ENCODE measurements at regions not wholly inside any gene's neighbourhood (a gene's known extent, or its start where the extent isn't known, plus 50 kb on each side); places are given as distances from the start of the nearest gene placed in this dataset.

- TF ChIP-seq POLR2A (IDR thresholded peaks at IDR 0.05) (no peak), CTCF (IDR thresholded peaks at IDR 0.05) (no peak)
- no peak overlapping the region for H3K27ac ChIP-seq
- H3K27me3 ChIP-seq, result no peaks in the 10 kb centered on the region
- DNase-seq (no peak), ATAC-seq (no peak)
- no peaks in the 10 kb centered on the region for H3K4me1 ChIP-seq
- 82 to 85% methylated on average over 5 of the region's 5 CpGs for WGBS, 2 donors
- no peaks in the 10 kb centered on the region for H3K9me3 ChIP-seq
- no peaks in the 10 kb centered on the region for H3K36me3 ChIP-seq (replicated peaks in 1 of 2; ENCODE audit: insufficient read depth in 1 of 2, low read depth in 2 of 2)
- intact Hi-C loops (cut with DNase I), result no loop called here
- H3K4me3 ChIP-seq, result no peak overlapping the region
Observed at GRCh38 chr10:113232928-113233511, 283.0 kb downstream of the TCF7L2 start.

DNA sequence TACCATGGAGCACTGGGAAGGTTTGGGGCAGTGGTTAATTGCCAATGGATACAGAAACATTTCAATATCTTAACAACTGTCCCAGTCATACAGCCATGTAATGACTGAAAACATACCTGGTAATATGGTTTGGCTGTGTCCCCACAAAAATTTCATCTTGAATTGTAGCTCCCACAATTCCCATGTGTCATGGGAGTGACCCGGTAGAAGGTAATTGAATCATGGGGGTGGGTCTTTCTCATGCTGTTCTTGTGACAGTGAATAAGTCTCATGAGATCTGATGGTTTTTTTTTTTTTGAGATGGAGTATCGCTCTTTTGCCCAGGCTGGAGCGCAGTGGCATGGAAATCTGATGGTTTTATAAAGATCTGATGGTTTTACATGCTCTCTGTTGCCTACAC lies 284.4 kb downstream of the TCF7L2 start:
- no peak for ATAC-seq
- 92 to 94% methylated on average over 3 of the region's 3 CpGs for WGBS, 2 donors
- intact Hi-C loops (cut with DNase I), result no loop called here

GRCh38 chr10:113235508-113235907 lies 285.5 kb downstream of the TCF7L2 start:
- ATAC-seq (no peak), DNase-seq (peak in 1 of 4 donors; percentile 22)
- intact Hi-C loops (cut with DNase I), result no loop called here
- H3K36me3 ChIP-seq (replicated peaks in 1 of 2; ENCODE audit: insufficient read depth in 1 of 2, low read depth in 2 of 2), result no peaks in the 10 kb centered on the region
- no peak overlapping the region for H3K27ac ChIP-seq
- H3K9me3 ChIP-seq, result no peaks in the 10 kb centered on the region
- 83 to 98% methylated on average over 3 to 4 of the region's 4 CpGs for WGBS, 2 donors
- no peak for TF ChIP-seq CTCF (IDR thresholded peaks at IDR 0.05)
- no peak for TF ChIP-seq POLR2A (IDR thresholded peaks at IDR 0.05)
- H3K4me1 ChIP-seq, result no peaks in the 10 kb centered on the region
- no peak overlapping the region for H3K4me3 ChIP-seq
- H3K27me3 ChIP-seq, result no peaks in the 10 kb centered on the region

More for the DNA sequence above, 284.4 kb downstream of the TCF7L2 start:
- TF ChIP-seq CTCF (IDR thresholded peaks at IDR 0.05) (no peak), POLR2A (IDR thresholded peaks at IDR 0.05) (no peak)
- Histone ChIP-seq H3K36me3 (replicated peaks in 1 of 2; ENCODE audit: insufficient read depth in 1 of 2, low read depth in 2 of 2) (no peaks in the 10 kb centered on the region), H3K27me3 (no peaks in the 10 kb centered on the region), H3K4me3 (no peak overlapping the region), H3K4me1 (no peaks in the 10 kb centered on the region), H3K27ac (no peak overlapping the region), H3K9me3 (no peaks in the 10 kb centered on the region)
- DNase-seq, result no peak

DNA sequence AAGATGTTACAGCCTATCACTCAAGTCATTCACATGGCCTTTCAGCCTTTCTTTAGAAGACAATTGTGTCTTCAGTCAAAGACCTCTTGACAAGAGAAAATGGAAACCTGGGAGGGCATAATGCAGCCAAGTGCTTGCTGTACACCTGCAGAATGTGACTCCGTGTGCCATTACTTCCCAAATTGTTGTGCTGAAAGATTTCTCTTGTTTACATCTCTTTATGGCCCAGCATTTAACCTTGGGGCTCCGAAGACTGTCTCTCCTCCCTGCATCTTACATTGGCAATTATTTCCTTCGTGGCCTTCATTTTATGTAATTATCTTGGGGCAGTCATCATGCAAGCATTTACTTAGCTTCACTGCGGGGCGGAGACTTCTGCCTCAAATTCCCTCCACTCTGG lies 287.0 kb downstream of the TCF7L2 start:
- Histone ChIP-seq H3K27ac (no peak overlapping the region), H3K9me3 (no peaks in the 10 kb centered on the region), H3K27me3 (no peaks in the 10 kb centered on the region), H3K4me1 (no peaks in the 10 kb centered on the region), H3K36me3 (replicated peaks in 1 of 2; ENCODE audit: insufficient read depth in 1 of 2, low read depth in 2 of 2) (no peaks in the 10 kb centered on the region), H3K4me3 (no peak overlapping the region)
- no peak for TF ChIP-seq CTCF (IDR thresholded peaks at IDR 0.05)
- TF ChIP-seq POLR2A (IDR thresholded peaks at IDR 0.05), result no peak
- 80 to 88% methylated on average over 5 of the region's 5 CpGs for WGBS, 2 donors
- no peak for ATAC-seq
- intact Hi-C loops (cut with DNase I), result no loop called here
- no peak for DNase-seq

All from body of pancreas (tissue), 4 donors.